ENCODE measurements at regions not wholly inside any gene's neighbourhood (a gene's known extent, or its start where the extent isn't known, plus 50 kb on each side); places are given as distances from the start of the nearest gene placed in this dataset.

GRCh38 chr4:81635739-81636138 lies 164.0 kb upstream of the RASGEF1B start (continued):
- TF ChIP-seq E4F1 (IDR thresholded peaks at IDR 0.05; ENCODE audit: borderline replicate concordance, partially characterized antibody): no peak
- no peak for TF ChIP-seq RELA (IDR thresholded peaks at IDR 0.05; ENCODE audit: borderline replicate concordance, partially characterized antibody)
- TF ChIP-seq USF2 (IDR thresholded peaks at IDR 0.05; ENCODE audit: borderline replicate concordance, low read depth, low read length): no peak; the same call in 1 of the 2 replicates
- TF ChIP-seq HSF1 (IDR thresholded peaks at IDR 0.05; ENCODE audit: low read depth, low read length): no peak
- no peak for TF ChIP-seq IRF3 (IDR thresholded peaks at IDR 0.05)
- no peak for TF ChIP-seq CEBPB (IDR thresholded peaks at IDR 0.05; ENCODE audit: borderline replicate concordance in 1 of 2, low read depth in 2 of 2, low read length in 2 of 2)
- TF ChIP-seq IRF4 (IDR thresholded peaks at IDR 0.05; ENCODE audit: low read depth, low read length): peak; percentile 69; the same call in 1 of the 2 replicates
- no peak for TF ChIP-seq RUNX3 (IDR thresholded peaks at IDR 0.05; ENCODE audit: low read length)
- TF ChIP-seq GABPA (IDR thresholded peaks at IDR 0.05; ENCODE audit: low read depth): no peak
- TF ChIP-seq RCOR1 (conservative IDR thresholded peaks at IDR 0.05; ENCODE audit: low read depth, low read length): no peak
- TF ChIP-seq ZBED1 (IDR thresholded peaks at IDR 0.05; ENCODE audit: borderline replicate concordance): no peak
- TF ChIP-seq E2F4 (IDR thresholded peaks at IDR 0.05; ENCODE audit: low read depth, low read length): no peak
- peak; percentile 66 for TF ChIP-seq USF1 (IDR thresholded peaks at IDR 0.05; ENCODE audit: borderline replicate concordance, extremely low read length, insufficient read depth, low read depth, low read length)
- no peak for TF ChIP-seq PAX8 (IDR thresholded peaks at IDR 0.05)
- TF ChIP-seq POLR2AphosphoS2 (IDR thresholded peaks at IDR 0.05; ENCODE audit: low read depth, low read length): no peak
- no peak for TF ChIP-seq CTCF (IDR thresholded peaks at IDR 0.05 in 2 of 3, conservative IDR thresholded peaks at IDR 0.05 in 1 of 3; ENCODE audit: control insufficient read depth in 2 of 3, extremely low read depth in 1 of 3, insufficient read depth in 1 of 3, low read depth in 3 of 3, low read length in 3 of 3)
- TF ChIP-seq MYC (IDR thresholded peaks at IDR 0.05; ENCODE audit: insufficient read depth, insufficient read length, insufficient replicate concordance, low read length, severe bottlenecking): no peak
- 0 out of 4 replicates have a peak, but pooled peaks of 1 of the 2 experiments have one; percentile 28 for TF ChIP-seq IKZF2 (IDR thresholded peaks at IDR 0.05)
- TF ChIP-seq MXI1 (IDR thresholded peaks at IDR 0.05; ENCODE audit: low read depth, low read length): no peak
- peak in 1 of 2 experiments; percentile 31; a peak in 1 of 4 replicates for TF ChIP-seq BHLHE40 (IDR thresholded peaks at IDR 0.05; ENCODE audit: borderline replicate concordance in 1 of 2, low read depth in 2 of 2, low read length in 1 of 2)

Data from GM12878 (cell line).